GM19468 (cell line): ENCODE measurements at regions not wholly inside any gene's neighbourhood (a gene's known extent, or its start where the extent isn't known, plus 50 kb on each side); places are given as distances from the start of the nearest gene placed in this dataset.

Experiments
- ATAC-seq: cut with Tn5 transposase; IDR thresholded peaks from one replicate; pipeline ENCODE4 v1.9.1; 2021; ENCODE audit warnings: mild to moderate bottlenecking, moderate library complexity, moderate number of reproducible peaks; ENCODE audit not compliant: unreplicated experiment; ENCODE audit errors: extremely low read depth

GRCh38 chr2:167548396-167548795 lies 660.1 kb downstream of the XIRP2 start:
- no peak for ATAC-seq

GRCh38 chr2:167544602-167545001 lies 656.3 kb downstream of the XIRP2 start:
- no peak for ATAC-seq

DNA sequence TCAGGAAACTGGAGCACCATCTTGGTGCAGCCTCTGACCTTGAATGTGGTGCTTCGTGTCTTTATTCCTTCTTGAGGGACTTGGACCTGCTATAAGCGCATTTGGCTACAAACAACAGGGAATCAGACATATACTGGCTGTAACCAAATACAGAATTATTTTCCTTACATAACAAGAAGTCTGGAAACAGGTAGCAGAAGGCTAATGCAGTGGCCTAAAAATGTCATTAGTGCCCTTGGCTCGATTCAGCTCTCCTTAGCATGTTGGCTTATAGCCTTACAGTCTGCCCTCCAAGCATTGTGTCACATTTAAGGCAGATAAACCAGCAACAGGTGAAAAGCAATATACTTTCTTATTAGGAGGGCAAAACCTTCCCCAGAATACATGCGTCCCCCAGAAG lies 655.4 kb downstream of the XIRP2 start:
- no peak for ATAC-seq

DNA sequence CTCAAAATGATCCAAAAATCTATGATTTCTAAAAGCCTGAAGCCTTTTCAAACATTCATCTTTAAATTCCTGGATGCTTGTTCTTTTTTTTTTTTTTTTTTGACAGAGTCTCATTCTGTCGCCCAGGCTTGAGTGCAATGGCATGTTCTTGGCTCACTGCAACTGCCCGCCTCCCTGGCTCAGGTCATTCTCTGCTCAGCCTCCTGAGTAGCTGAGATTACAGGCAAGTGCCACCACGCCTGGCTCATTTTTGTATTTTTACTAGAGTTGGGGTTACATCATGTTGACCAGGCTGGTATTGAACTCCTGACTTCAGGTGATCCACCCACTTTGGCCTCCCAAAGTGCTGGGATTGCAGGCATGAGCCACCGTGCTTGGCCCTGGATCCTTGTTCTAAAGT lies 649.5 kb downstream of the XIRP2 start:
- no peak for ATAC-seq

GRCh38 chr2:167534443-167534842 lies 646.2 kb downstream of the XIRP2 start:
- ATAC-seq: no peak

- ATAC-seq: no peak
These were observed 636.5 kb downstream of the XIRP2 start for GRCh38 chr2:167524786-167525185.

- ATAC-seq: no peak
These were observed 621.9 kb downstream of the XIRP2 start for GRCh38 chr2:167510071-167510759.

DNA sequence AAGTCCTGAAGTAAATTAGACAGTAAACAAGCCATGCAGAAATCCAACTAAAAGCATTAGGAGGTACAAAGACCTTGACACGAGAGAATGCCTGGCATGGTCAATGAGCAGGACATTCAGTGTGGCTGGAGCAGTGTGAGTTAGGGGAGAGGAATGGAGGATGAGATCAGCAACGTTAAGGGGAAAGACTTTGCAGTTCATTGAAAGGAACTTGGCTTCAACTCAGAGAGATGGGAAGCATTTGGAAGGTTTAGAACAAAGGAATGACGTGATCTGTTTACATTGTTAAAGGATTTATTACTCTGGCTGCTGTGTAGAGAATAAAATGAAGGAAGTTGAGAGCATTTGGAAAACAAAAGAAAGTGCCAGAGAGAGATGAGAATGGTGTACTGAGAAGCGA lies 621.3 kb downstream of the XIRP2 start:
- ATAC-seq: no peak

DNA sequence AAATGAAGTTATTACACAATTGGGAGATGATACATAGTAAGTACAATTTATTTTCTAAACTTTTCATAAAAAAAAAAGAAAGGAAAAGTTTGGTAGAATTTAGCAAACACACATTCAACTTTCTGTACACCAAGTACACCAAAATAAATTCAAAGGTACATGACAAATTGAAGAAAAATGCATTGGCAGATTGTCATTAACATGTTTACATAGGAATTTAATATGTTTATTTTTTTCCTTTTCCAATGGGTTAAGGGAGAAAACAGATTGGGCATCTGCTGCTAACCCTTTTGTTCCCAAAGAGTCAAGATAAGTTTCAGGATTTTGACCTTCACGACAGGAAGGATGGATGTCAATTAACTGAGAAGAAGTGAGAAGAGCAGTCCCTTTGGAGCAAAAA lies 620.4 kb downstream of the XIRP2 start:
- no peak for ATAC-seq

DNA sequence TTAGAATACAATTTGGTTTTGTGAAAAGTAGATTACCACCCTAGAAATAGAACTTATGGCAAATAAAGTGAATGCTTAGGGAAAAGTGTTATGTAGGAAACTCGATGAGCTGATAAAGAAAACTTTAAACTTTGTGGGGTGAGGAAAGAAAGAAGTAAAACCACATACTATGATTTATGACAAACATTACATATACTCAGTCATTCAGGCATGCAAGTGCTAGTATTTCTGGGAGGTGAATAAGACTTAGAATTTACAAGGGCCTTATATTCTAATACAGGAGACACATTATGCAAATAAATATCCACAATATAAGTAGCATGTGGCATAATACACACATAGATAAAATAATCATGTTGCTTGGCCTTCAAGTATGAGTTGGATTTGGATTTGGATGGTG lies 618.1 kb downstream of the XIRP2 start:
- no peak for ATAC-seq

DNA sequence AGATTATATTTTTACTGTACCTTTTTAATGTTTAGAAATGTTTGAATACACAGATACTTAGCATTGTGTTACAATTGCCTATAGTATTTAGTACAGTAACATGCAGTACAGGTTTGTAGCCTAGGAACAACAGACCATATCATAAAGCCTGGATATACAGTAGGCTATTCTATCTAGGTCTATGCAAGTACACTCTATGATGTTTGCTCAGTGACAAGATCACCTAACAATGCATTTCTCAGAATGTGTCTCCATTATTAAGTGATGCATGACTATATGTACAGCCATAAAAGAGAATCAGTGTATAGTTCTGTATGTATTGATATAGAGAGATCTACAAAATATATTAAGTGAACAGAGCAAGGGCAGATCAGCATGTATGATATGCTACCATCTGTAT lies 616.4 kb downstream of the XIRP2 start:
- no peak for ATAC-seq

GRCh38 chr2:167504061-167504460 lies 615.8 kb downstream of the XIRP2 start:
- no peak for ATAC-seq

DNA sequence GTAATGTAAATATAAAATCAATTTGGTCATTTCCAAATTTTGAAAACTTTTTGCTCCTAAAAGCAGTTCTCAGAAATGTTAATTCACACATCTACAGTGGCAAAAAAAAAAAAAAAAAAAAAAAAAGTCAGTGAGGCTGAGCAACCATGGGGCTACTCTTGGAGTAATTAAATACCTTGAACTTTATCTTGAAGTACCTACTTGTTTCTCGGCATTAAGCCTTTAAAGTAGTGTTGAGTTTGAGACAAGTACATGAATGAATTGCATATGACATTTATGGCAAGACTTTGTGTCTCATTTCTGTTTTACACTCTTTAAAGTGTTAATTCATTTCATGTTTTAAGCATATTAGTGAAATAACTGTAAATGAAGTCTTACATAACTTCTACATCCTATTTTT lies 613.3 kb downstream of the XIRP2 start:
- ATAC-seq: no peak

DNA sequence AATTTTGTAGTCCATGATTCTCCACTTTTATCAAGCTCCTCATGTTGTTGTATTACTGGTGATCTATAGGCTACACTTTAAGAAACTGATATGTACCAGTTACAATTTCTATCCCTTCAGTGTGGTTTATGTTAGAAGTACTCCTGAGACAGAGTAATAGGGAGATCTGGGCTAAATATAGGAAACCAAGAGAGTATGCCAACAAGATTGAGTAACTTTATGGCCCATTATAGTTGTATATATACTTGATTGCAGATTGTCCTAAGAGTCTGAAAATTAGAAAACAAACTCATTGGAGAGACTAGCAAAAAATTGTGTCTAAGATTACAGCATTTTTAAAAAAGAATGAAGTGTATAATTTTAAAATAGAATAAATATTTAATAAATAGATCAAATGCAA lies 605.6 kb downstream of the XIRP2 start:
- ATAC-seq: no peak

- no peak for ATAC-seq
These were observed 604.2 kb downstream of the XIRP2 start for GRCh38 chr2:167492486-167492885.

DNA sequence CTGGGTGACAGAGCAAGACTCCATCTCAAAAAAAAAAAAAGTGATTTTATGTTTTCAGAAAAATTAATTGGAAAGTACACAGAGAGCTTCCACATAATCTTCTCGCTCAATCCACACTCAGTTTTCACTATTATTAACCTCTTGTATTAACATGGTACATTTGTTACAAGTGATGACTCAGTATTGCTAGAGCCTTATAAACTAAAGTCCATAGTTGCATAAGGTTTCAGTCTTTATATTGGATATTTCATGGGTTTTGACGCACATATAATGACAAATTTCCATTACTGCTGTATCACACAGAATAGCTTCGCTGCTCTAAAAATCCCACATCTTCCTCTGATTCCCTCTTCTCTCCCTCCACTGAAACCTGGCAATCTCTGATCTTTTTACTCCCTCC lies 603.5 kb downstream of the XIRP2 start:
- ATAC-seq: no peak

GRCh38 chr2:167490455-167490854 lies 602.2 kb downstream of the XIRP2 start:
- no peak for ATAC-seq

DNA sequence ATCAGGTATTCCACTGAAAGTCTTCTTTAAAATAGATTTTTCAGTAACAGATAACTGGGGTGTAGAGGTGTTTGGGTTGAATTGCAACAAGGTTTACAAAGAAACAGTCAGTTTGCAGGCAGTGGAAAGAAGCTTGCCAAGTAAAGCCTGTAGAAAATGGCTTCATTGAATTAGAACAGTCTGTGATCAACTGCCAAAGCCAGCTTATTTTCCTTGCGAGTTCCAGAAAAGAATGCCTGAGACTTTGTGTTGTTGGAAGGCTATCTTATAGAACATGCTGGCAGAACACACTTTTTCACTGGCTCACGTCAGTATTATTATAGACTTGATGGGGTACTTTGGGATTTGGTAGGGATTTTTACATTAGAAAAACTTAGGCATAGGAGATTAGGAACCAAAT lies 601.0 kb downstream of the XIRP2 start:
- ATAC-seq: no peak

- no peak for ATAC-seq
These were observed 599.4 kb downstream of the XIRP2 start for GRCh38 chr2:167487728-167488127.

DNA sequence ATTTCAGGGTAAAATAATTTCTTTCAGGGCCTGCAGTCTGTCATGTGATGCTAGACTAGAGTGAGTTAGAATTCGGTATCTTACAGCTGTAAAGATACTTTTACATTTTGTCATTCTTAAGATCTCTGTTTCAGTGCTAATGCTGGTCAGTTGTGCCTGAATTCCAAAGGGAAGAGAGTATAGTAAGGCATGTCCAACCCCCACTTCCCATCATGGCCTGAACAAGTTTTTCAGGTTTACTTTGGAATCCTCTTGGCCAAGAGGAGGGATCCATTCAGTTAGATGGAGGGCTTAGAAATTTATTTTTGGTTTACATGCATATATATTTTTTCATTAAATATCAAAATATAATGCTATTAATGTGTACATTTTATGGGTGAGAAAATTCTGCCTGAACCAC lies 596.6 kb downstream of the XIRP2 start:
- no peak for ATAC-seq

DNA sequence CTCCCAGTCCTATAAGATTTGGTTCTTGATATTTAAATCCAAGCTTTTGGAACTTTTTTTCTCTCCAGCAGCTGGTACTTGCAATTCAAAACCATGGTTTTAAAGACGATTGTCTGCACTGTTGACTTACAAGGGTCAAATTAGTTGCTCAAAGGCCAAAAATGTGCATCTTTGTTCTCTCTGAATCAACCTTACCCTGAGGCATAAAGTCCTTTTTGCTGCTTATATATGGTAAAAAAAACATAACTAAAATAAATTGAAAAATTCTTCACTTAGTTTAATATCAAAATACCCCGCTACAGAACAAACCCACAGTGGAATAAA lies 592.7 kb downstream of the XIRP2 start:
- no peak for ATAC-seq

GRCh38 chr2:167480232-167480985 lies 592.1 kb downstream of the XIRP2 start:
- no peak for ATAC-seq
